ENCODE measurements at regions not wholly inside any gene's neighbourhood (a gene's known extent, or its start where the extent isn't known, plus 50 kb on each side); places are given as distances from the start of the nearest gene placed in this dataset.
"Not testable (repeated sequence)": the region's sequence is repeated elsewhere in the genome, so short reads cannot be mapped to it uniquely, and the experiment has no call there.

DNA sequence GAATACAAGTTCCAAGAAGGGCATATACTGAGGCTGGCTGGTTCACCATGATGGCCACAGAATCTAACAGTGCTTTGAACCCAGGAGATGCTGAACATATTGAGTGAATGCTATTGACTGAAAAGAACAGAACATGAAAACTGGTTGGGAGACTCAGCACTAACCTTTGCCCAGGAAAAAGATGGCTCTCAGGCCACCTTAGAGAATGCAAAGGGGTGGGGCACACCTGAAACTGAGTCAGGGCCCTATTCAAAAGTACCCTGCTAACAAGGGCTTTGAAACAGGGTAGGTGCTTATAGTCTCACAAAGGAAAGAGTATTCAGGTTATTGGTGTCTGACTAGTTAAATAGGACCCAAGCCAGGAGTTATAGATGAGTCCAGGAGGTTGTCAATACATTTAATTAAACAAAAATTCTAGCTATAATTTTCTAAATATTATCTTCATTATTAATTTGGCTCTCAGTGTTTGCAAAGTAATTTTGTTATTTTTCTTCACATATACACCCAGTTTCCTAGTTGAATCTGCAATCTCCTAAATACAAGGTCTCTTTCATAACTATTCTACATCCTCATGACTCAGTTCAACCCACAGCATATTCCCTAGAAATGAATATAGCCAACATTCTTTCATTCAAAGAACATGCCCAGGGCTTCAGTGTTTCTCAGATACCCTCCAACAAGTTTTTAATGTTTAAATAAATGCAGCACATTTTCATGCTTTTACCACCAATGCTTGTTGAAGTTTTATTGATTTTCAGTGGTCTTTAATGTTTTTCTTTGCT lies 144.2 kb upstream of the RAPGEF2 start:
- Histone ChIP-seq H3K27ac (ENCODE audit: low read depth in 2 of 2, low read length in 2 of 2) (no peak overlapping the region), H3K4me1 (ENCODE audit: control insufficient read depth in 2 of 3, insufficient read depth in 2 of 3, low read depth in 1 of 3, low read length in 3 of 3) (no peaks in the 10 kb centered on the region), H3K36me3 (ENCODE audit: control insufficient read depth in 2 of 3, insufficient read depth in 3 of 3, low read length in 3 of 3) (no peaks in the 10 kb centered on the region), H3K9ac (ENCODE audit: low read length in 3 of 3) (no peak overlapping the region), H3K27me3 (ENCODE audit: control insufficient read depth, insufficient read depth, low read length) (no peaks in the 10 kb centered on the region), H3K4me3 (ENCODE audit: low read length in 3 of 3) (no peak overlapping the region), H3K9me3 (ENCODE audit: control insufficient read depth in 2 of 3, insufficient read depth in 1 of 3, low read length in 3 of 3) (no peaks in the 10 kb centered on the region)
- intact Hi-C loops (cut with DNase I): no loop called here
- TF ChIP-seq, protein P1, sequence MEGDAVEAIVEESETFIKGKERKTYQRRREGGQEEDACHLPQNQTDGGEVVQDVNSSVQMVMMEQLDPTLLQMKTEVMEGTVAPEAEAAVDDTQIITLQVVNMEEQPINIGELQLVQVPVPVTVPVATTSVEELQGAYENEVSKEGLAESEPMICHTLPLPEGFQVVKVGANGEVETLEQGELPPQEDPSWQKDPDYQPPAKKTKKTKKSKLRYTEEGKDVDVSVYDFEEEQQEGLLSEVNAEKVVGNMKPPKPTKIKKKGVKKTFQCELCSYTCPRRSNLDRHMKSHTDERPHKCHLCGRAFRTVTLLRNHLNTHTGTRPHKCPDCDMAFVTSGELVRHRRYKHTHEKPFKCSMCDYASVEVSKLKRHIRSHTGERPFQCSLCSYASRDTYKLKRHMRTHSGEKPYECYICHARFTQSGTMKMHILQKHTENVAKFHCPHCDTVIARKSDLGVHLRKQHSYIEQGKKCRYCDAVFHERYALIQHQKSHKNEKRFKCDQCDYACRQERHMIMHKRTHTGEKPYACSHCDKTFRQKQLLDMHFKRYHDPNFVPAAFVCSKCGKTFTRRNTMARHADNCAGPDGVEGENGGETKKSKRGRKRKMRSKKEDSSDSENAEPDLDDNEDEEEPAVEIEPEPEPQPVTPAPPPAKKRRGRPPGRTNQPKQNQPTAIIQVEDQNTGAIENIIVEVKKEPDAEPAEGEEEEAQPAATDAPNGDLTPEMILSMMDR (IDR thresholded peaks at IDR 0.05; ENCODE audit: borderline replicate concordance, extremely low read depth, insufficient read depth): no peak
- DNase-seq: no peak
- no peak for FAIRE-seq

DNA sequence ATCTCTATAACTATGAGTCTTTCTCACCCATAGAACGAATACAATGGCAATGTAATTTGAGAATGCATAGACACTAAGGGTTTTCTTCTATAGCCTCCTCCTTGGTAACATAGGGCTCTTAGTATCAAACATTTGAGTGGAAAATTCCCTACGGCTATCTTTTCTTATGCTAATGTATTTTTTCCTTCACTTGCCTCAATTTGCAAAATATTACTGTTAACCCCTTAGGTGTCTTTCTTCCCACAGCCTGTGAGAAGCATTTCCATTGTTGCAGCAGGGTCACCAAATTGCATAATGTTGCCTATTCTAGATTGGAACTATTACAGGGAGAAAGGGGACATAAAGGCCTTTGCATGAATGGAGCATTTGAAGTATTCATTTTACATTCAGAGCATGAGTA lies 140.5 kb upstream of the RAPGEF2 start:
- intact Hi-C loops (cut with DNase I): no loop called here
- H3K9ac ChIP-seq (ENCODE audit: low read length in 3 of 3): no peak overlapping the region
- H3K27me3 ChIP-seq (ENCODE audit: control insufficient read depth, insufficient read depth, low read length): no peaks in the 10 kb centered on the region
- no peak overlapping the region for H3K27ac ChIP-seq (ENCODE audit: low read depth in 2 of 2, low read length in 2 of 2)
- no peaks in the 10 kb centered on the region for H3K36me3 ChIP-seq (ENCODE audit: control insufficient read depth in 2 of 3, insufficient read depth in 3 of 3, low read length in 3 of 3)
- H3K4me3 ChIP-seq (ENCODE audit: low read length in 3 of 3): no peak overlapping the region
- FAIRE-seq (no peak), DNase-seq (no peak)
- TF ChIP-seq, protein P1 (IDR thresholded peaks at IDR 0.05; ENCODE audit: borderline replicate concordance, extremely low read depth, insufficient read depth): no peak
- H3K9me3 ChIP-seq (ENCODE audit: control insufficient read depth in 2 of 3, insufficient read depth in 1 of 3, low read length in 3 of 3): no peaks in the 10 kb centered on the region
- no peaks in the 10 kb centered on the region for H3K4me1 ChIP-seq (ENCODE audit: control insufficient read depth in 2 of 3, insufficient read depth in 2 of 3, low read depth in 1 of 3, low read length in 3 of 3)

DNA sequence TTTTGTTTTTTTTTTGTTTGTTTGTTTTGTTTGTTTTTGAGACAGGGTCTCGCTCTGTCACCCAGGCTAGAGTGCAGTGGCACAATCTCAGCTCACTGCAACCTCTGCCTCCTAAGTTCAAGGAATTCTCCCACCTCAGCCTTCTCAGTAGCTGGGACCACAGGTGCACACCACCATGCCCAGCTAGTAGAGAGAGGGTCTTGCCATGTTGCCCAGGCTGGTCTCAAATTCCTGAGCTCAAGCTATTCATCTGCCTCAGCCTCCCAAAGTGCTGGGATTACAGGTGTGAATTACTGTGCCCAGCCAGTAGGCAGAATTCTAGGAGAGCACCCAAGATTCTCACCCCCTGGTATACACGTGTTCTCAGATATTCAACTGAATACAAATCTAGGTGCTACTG lies 139.6 kb upstream of the RAPGEF2 start:
- H3K27ac ChIP-seq (ENCODE audit: low read depth in 2 of 2, low read length in 2 of 2); H3K27me3 ChIP-seq (ENCODE audit: control insufficient read depth, insufficient read depth, low read length); H3K9ac ChIP-seq (ENCODE audit: low read length in 3 of 3); H3K9me3 ChIP-seq (ENCODE audit: control insufficient read depth in 2 of 3, insufficient read depth in 1 of 3, low read length in 3 of 3); DNase-seq; H3K36me3 ChIP-seq (ENCODE audit: control insufficient read depth in 2 of 3, insufficient read depth in 3 of 3, low read length in 3 of 3); intact Hi-C loops (cut with DNase I); H3K4me3 ChIP-seq (ENCODE audit: low read length in 3 of 3); H3K4me1 ChIP-seq (ENCODE audit: control insufficient read depth in 2 of 3, insufficient read depth in 2 of 3, low read depth in 1 of 3, low read length in 3 of 3); FAIRE-seq: not testable (repeated sequence)

DNA sequence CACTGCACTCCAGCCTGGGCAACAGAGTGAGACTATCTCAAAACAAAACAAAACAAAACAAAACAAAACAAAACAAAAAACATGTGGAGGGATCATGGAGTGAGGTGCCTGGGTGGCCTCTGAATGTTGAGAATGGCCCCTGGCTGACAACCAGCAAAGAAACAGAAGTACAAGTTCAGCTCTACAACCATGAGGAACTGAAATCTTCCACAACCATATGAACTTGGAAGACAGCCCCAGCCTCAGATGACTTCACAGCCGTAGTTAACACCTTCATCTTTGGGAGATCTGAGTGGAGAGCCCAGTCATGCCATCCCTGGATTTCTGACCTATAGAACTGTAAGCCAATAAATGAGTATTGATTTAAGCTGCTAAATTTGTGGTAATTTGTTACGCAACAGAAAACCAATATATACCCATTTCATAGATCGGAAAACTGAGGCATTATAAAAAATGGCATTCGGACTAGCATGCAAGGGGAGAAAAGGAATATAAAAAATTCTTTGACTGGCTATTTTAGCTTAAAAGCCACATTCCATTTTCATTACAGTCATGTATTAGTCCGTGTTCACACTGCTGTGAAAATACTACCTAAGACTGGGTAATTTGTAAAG lies 138.7 kb upstream of the RAPGEF2 start:
- H3K27ac ChIP-seq (ENCODE audit: low read depth in 2 of 2, low read length in 2 of 2): no peak overlapping the region
- H3K9me3 ChIP-seq (ENCODE audit: control insufficient read depth in 2 of 3, insufficient read depth in 1 of 3, low read length in 3 of 3): no peaks in the 10 kb centered on the region
- intact Hi-C loops (cut with DNase I): no loop called here
- no peaks in the 10 kb centered on the region for H3K27me3 ChIP-seq (ENCODE audit: control insufficient read depth, insufficient read depth, low read length)
- H3K4me1 ChIP-seq (ENCODE audit: control insufficient read depth in 2 of 3, insufficient read depth in 2 of 3, low read depth in 1 of 3, low read length in 3 of 3): no peaks in the 10 kb centered on the region
- TF ChIP-seq, protein P1 (IDR thresholded peaks at IDR 0.05; ENCODE audit: borderline replicate concordance, extremely low read depth, insufficient read depth): no peak
- H3K36me3 ChIP-seq (ENCODE audit: control insufficient read depth in 2 of 3, insufficient read depth in 3 of 3, low read length in 3 of 3): no peaks in the 10 kb centered on the region
- FAIRE-seq (no peak), DNase-seq (no peak)
- H3K4me3 ChIP-seq (ENCODE audit: low read length in 3 of 3): no peak overlapping the region
- H3K9ac ChIP-seq (ENCODE audit: low read length in 3 of 3): no peak overlapping the region

Measured in kidney (tissue), 13 donors.